Small intestine (tissue), 7 donors: ENCODE measurements at regions not wholly inside any gene's neighbourhood (a gene's known extent, or its start where the extent isn't known, plus 50 kb on each side); places are given as distances from the start of the nearest gene placed in this dataset.

Experiments
- DNase-seq, 2 donors: peaks; one replicate each; pipeline versions ENCODE4 v3.0.0 to v3.0.0-alpha.2; 2013
- FAIRE-seq: peaks from 2 replicates; lab custom pipeline; 2012; peaks lifted over from hg19 to GRCh38; lab: Jason Lieb, UNC
- H3K27ac ChIP-seq, 3 donors: one replicate each; pipeline ENCODE4 v1.5.1; 2013; ENCODE audit warnings: low read length in 2 of 3, mild to moderate bottlenecking in 2 of 3, control low read depth in 1 of 3, inconsistent platforms in 1 of 3, low read depth in 1 of 3, moderate library complexity in 1 of 3
- H3K27me3 ChIP-seq, 3 donors: one replicate each; pipeline ENCODE4 v1.6.1; 2013; ENCODE audit warnings: low read length in 3 of 3, inconsistent platforms in 1 of 3; ENCODE audit not compliant: control insufficient read depth in 3 of 3, insufficient read depth in 3 of 3
- H3K36me3 ChIP-seq, 3 donors: one replicate each; pipeline ENCODE4 v1.6.1; 2013; ENCODE audit warnings: low read length in 3 of 3, inconsistent platforms in 1 of 3, low read depth in 1 of 3, mild to moderate bottlenecking in 1 of 3, moderate library complexity in 1 of 3; ENCODE audit not compliant: control insufficient read depth in 3 of 3, insufficient read depth in 2 of 3
- H3K4me1 ChIP-seq, 3 donors: one replicate each; pipeline ENCODE4 v1.6.1; 2013; ENCODE audit warnings: low read length in 2 of 3, inconsistent platforms in 1 of 3, low read depth in 1 of 3, mild to moderate bottlenecking in 1 of 3, moderate library complexity in 1 of 3; ENCODE audit not compliant: control insufficient read depth in 3 of 3, insufficient read depth in 2 of 3
- H3K4me3 ChIP-seq, 3 donors: one replicate each; pipeline ENCODE4 v1.5.1; 2013; ENCODE audit warnings: low read length in 3 of 3, control low read depth in 1 of 3, inconsistent platforms in 1 of 3, low read depth in 1 of 3, mild to moderate bottlenecking in 1 of 3, moderate library complexity in 1 of 3
- H3K9me3 ChIP-seq, 2 donors: one replicate each; pipeline ENCODE4 v1.6.1; 2013; ENCODE audit warnings: low read depth in 1 of 2, low read length in 1 of 2; ENCODE audit not compliant: control insufficient read depth in 2 of 2, insufficient read depth in 1 of 2
- WGBS, 3 donors: extraction: QIAGEN DNeasy Blood & Tissue Kit; methylation state at CpG; one replicate each; pipeline ENCODE4 v1.1.7; 2013; 5-methylcytosine and 5-hydroxymethylcytosine counted together
- donor health status: healthy with polysubstance abuse.
- donor health status: control.
- donor health status: control.
- donor health status: Bipolar disorder and iron deficiency.
- donor health status: healthy.

DNA sequence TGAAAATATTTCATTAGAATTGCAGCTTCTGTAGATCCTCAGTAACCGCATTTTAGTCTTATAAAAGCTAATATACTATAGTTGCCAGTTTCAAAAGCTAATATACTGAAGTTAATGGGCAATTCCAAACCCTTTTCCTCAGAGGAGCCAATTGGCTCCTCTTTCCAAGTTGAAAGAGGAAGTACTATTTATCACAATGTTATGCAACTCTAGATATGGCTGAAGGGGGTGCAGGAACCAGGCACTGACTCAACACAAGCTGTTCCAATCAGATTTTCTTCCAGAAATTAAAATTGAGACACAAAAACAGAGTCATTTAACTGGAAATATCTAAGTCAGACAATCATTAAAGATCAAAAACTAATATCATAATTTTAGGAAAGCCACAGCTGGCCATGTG lies 258.9 kb downstream of the PCDH20 start:
- H3K9me3 ChIP-seq = no peaks in the 10 kb centered on the region
- no peaks in the 10 kb centered on the region for H3K4me1 ChIP-seq
- no peak overlapping the region for H3K4me3 ChIP-seq
- DNase-seq = no peak
- FAIRE-seq = no peak
- H3K27ac ChIP-seq = no peak overlapping the region
- WGBS, 3 donors = 78 to 82% (median 81%) methylated on average over 1 of the region's 1 CpG
- H3K36me3 ChIP-seq = no peaks in the 10 kb centered on the region
- H3K27me3 ChIP-seq = no peaks in the 10 kb centered on the region

DNA sequence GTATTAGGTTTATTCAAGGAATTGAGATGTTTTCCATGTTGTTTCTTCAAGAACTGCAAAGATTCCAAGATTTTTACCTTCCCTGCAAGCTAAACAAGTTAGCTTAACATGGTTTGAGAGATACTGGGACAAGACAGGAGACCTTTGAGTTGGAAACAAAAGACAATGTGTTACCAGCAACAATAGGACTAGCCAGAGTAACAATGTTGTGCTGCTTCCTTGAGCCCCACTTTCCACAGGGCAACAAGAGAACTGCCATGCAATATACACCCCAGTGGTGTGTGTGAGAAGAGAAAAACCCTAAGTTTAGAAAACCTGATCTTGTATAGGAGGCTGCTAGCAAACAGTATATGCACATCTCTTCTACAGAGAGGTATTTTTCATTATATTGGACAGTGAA lies 264.6 kb downstream of the PCDH20 start:
- peaks cover 0 to 3% of the 10 kb centered on the region in 2 donors for H3K9me3 ChIP-seq
- FAIRE-seq (no peak), DNase-seq (no peak)
- no peak overlapping the region for H3K4me3 ChIP-seq
- no peaks in the 10 kb centered on the region for H3K27me3 ChIP-seq
- H3K36me3 ChIP-seq = no peaks in the 10 kb centered on the region
- no peaks in the 10 kb centered on the region for H3K4me1 ChIP-seq
- H3K27ac ChIP-seq = no peak overlapping the region

DNA sequence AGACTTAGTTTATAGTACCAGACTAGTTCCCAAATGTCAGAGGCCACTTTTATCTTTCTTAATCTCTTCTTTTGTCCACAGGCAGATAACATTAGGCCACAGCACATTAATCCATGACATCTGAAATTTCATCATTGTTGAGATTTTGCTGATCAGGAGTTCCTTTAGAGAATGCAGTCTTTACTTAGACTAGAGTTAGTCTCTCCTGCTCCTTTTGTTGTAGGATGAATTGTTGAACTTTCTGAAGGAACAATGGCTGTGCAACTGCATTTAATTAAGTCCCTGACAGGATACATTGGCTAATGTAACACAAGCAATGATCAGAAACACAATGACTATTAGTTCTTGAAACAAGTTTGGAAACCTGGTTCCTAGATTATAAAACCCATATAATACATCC lies 266.3 kb downstream of the PCDH20 start:
- FAIRE-seq (no peak), DNase-seq (no peak)
- Histone ChIP-seq H3K4me3 (no peak overlapping the region), H3K36me3 (no peaks in the 10 kb centered on the region), H3K27me3 (no peaks in the 10 kb centered on the region), H3K27ac (no peak overlapping the region), H3K9me3 (peaks cover 0 to 17% of the 10 kb centered on the region in 2 donors), H3K4me1 (no peaks in the 10 kb centered on the region)

DNA sequence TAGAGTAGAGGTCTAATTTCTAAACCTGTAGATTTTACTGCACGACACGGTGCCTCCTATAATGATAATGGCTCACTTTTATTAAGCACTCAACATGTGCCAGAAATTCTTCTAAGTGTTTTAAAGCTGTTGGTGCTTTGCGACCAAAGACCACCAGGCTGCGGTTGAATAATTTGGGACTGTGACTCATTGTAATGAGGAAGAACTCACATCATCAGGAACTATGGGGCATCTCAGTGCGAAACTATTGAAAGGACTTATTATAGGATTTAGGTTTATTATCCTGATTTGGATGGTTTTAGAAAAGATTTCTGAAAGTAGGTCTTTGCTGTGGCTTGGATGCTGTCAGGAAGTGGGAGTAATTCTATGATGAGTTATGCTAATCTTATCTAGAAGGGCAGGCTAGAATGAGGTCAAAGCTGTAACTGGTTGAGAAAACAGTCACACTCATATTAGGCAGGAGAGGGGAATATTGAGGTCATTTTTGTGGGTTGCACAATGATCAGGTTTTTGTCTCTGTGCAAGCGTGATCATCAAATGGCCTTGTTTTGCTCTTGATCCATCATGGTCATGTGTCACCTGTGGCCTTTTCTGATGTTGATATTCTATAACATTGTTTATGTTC lies 266.8 kb downstream of the PCDH20 start:
- FAIRE-seq (no peak), DNase-seq (no peak)
- H3K27ac ChIP-seq = no peak overlapping the region
- no peaks in the 10 kb centered on the region for H3K4me1 ChIP-seq
- H3K9me3 ChIP-seq = peaks cover 0 to 17% of the 10 kb centered on the region in 2 donors
- H3K36me3 ChIP-seq = no peaks in the 10 kb centered on the region
- no peaks in the 10 kb centered on the region for H3K27me3 ChIP-seq
- no peak overlapping the region for H3K4me3 ChIP-seq
- 77 to 87% (median 82%) methylated on average over 6 of the region's 6 CpGs for WGBS, 3 donors

DNA sequence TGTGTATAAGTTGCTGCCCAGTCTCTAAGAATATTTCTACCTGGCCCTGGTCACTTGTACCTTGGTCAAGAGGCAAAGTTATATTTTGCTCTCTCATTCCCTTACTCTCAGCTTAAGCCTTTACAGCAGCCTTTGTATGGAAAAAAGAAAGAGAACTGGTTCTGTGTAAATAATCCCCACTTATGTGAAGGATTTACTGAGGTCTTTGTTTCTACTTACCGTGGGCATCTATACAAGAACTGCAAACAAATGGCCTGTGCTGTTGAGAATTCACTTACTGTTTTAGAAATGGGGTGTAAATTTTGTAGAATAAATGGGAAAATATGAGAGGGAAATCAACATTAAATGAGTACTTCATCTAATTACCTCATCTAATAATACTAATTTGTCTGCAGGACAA lies 267.4 kb downstream of the PCDH20 start:
- no peak overlapping the region for H3K27ac ChIP-seq
- no peak overlapping the region for H3K4me3 ChIP-seq
- H3K36me3 ChIP-seq = no peaks in the 10 kb centered on the region
- H3K4me1 ChIP-seq = no peaks in the 10 kb centered on the region
- no peak for DNase-seq
- H3K9me3 ChIP-seq = peaks cover 0 to 17% of the 10 kb centered on the region in 2 donors
- no peaks in the 10 kb centered on the region for H3K27me3 ChIP-seq
- no peak for FAIRE-seq
- WGBS, 3 donors = 16 to 49% (median 28%) methylated on average over 1 of the region's 1 CpG

DNA sequence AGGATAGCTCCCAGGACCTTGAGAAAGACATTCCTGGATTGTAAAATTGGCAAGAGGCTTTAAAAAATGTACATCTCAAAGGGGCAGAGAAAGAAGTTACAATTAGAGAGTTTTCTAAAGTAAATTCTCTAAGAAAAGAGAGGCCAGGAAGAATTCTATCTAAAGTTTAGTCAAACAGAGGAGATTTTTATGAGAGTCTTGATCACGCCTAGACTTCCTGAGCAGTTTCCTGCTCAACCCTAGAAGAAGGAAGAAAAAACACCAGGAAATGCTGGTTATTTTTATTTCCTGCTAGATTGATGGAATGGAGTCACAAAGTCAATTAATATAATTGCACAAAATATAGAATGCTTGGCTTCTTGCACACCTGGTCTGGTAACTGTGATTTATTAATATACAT lies 269.1 kb downstream of the PCDH20 start:
- WGBS, 3 donors = 58 to 68% (median 62%) methylated on average over 1 of the region's 1 CpG
- FAIRE-seq = no peak
- Histone ChIP-seq H3K27ac (no peak overlapping the region), H3K9me3 (peaks cover 0 to 17% of the 10 kb centered on the region in 2 donors), H3K36me3 (no peaks in the 10 kb centered on the region), H3K4me1 (no peaks in the 10 kb centered on the region), H3K4me3 (no peak overlapping the region), H3K27me3 (no peaks in the 10 kb centered on the region)
- no peak for DNase-seq

DNA sequence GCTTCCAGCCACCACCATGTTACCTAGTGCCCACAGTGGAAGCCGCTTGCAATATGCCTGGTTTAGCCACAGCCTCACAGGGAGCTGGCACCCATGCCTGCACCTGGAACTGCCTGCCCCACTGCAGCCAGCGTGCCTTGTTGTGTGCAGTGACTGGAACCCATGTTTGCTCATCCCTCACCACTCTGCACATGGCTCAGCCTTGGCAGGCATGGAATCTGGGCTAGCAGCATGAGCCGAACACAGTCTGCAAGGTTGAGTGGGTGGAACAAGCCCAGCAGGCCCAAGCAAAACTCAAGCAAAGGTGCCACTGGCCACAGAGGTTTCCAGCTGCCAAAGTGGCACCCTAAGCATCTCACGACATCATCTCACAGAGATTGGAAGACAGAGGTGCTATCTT lies 269.5 kb downstream of the PCDH20 start:
- 74 to 90% (median 76%) methylated on average over 4 of the region's 4 CpGs for WGBS, 3 donors
- DNase-seq = no peak
- Histone ChIP-seq H3K9me3 (peaks cover 0 to 17% of the 10 kb centered on the region in 2 donors), H3K4me1 (no peaks in the 10 kb centered on the region), H3K4me3 (no peak overlapping the region), H3K27ac (no peak overlapping the region), H3K27me3 (no peaks in the 10 kb centered on the region), H3K36me3 (no peaks in the 10 kb centered on the region)
- no peak for FAIRE-seq

DNA sequence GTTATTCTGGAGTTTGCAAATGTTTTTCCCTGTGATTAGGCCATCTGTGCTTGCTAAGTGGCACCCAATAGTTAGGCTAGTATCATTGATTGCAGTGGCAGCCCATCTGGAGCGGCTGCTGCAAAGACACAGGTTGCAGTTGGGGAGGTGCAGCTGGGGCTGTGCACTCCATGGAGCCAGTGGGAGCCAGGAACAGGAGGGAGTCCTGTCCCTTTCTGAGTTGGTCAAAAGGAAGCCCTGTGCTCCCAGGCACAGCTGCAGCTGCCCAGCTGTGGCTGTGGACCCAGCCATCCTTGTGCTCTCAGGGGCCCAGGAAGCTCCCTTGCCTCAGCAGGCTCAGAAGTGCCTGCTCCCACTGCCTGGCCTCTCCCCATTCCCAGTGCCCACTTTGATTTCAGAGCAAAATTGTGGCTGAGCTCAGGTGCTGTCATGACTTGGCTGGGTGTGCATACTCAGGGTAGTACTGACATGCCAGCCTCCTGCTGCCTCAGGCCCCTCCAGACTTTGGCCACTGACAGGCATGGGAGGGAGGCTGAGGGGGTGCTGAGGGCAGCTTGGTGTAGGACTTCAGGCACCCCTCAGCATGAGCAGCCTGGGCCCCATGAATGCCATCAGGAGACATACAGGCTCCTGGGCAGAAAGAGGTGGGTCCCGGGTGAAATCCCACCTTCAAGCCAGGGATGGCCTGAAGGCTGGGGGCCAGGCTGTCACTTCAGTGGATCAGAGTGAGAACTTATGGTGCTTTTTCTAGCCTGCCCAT lies 270.6 kb downstream of the PCDH20 start:
- Histone ChIP-seq H3K27me3 (no peaks in the 10 kb centered on the region), H3K27ac (no peak overlapping the region), H3K9me3 (peaks cover 0 to 17% of the 10 kb centered on the region in 2 donors), H3K4me1 (no peaks in the 10 kb centered on the region), H3K4me3 (no peak overlapping the region), H3K36me3 (no peaks in the 10 kb centered on the region)
- DNase-seq (no peak), FAIRE-seq (no peak)
- WGBS, 3 donors = 87 to 89% (median 87%) methylated on average over 2 of the region's 2 CpGs
